Spleen (tissue), 11 donors: ENCODE measurements at regions not wholly inside any gene's neighbourhood (a gene's known extent, or its start where the extent isn't known, plus 50 kb on each side); places are given as distances from the start of the nearest gene placed in this dataset.

Experiments used
- DNase-seq: peaks from one replicate; pipeline ENCODE4 v3.0.0-alpha.2; 2020
- H3K27ac ChIP-seq, 8 donors: fragments of 200-600 bp; sonication (generic) in 7 of 8; 1 replicate in 4 of 8; 2 replicates in 4 of 8; pipeline versions ENCODE4 v1.5.0 to v1.8.0; 2016 to 2021; ENCODE audit warnings: inconsistent platforms in 4 of 8, mild to moderate bottlenecking in 4 of 8, moderate library complexity in 1 of 8
- H3K27me3 ChIP-seq, 7 donors: fragments of 200-600 bp; sonication (generic) in 6 of 7; replicated peaks in 1 of 7; 1 replicate in 4 of 7; 2 replicates in 3 of 7; pipeline versions ENCODE4 v1.5.0 to v1.8.0; 2016 to 2021; ENCODE audit warnings: inconsistent platforms in 3 of 7, mild to moderate bottlenecking in 1 of 7
- H3K36me3 ChIP-seq, 6 donors: fragments of 200-600 bp; sonication (generic) in 5 of 6; 1 replicate in 4 of 6; 2 replicates in 2 of 6; pipeline versions ENCODE4 v1.5.0 to v1.8.0; 2016 to 2021; ENCODE audit warnings: inconsistent platforms in 2 of 6
- H3K4me1 ChIP-seq, 6 donors: fragments of 200-600 bp; sonication (generic) in 5 of 6; 1 replicate in 3 of 6; 2 replicates in 3 of 6; pipeline versions ENCODE4 v1.5.0 to v1.8.0; 2016 to 2021; ENCODE audit warnings: inconsistent platforms in 3 of 6
- H3K4me3 ChIP-seq, 8 donors: fragments of 200-600 bp; sonication (generic) in 7 of 8; 1 replicate in 4 of 8; 2 replicates in 4 of 8; pipeline versions ENCODE4 v1.5.0 to v1.8.0; 2016 to 2021; ENCODE audit warnings: inconsistent platforms in 4 of 8, mild to moderate bottlenecking in 4 of 8, moderate library complexity in 2 of 8
- H3K9me3 ChIP-seq, 8 donors: fragments of 200-600 bp; sonication (generic) in 7 of 8; 1 replicate in 4 of 8; 2 replicates in 4 of 8; pipeline versions ENCODE4 v1.5.0 to v1.8.0; 2016 to 2021; ENCODE audit warnings: inconsistent platforms in 4 of 8
- CTCF ChIP-seq, 11 experiments: fragments of 200-600 bp in 7 of 11; fragments of 450-650 bp in 4 of 11; sonication (generic) in 4 of 11; IDR thresholded peaks in 8 of 11; conservative IDR thresholded peaks in 3 of 11; 1 replicate in 7 of 11; 2 replicates in 4 of 11; pipeline versions ENCODE4 v1.4.0 to v1.8.0; 2016 to 2021; ENCODE audit warnings: antibody characterized with exemption in 11 of 11, inconsistent platforms in 4 of 11, mild to moderate bottlenecking in 1 of 11
- POLR2A ChIP-seq, 3 donors: fragments of 450-650 bp; IDR thresholded peaks; one replicate each; pipeline ENCODE4 v1.5.1; 2017; ENCODE audit warnings: antibody characterized with exemption in 3 of 3, mild to moderate bottlenecking in 1 of 3
- POLR2AphosphoS5 ChIP-seq, 3 donors: sonication (generic); formaldehyde crosslinking; IDR thresholded peaks; one replicate each; pipeline ENCODE4 v1.5.1; 2017; ENCODE audit warnings: antibody characterized with exemption in 3 of 3
- WGBS, 5 donors: extraction: QIAGEN DNeasy Blood & Tissue Kit in 3 of 5; methylation state at CpG; one replicate each; pipeline versions ENCODE4 v1.1.5 to v1.1.7; 2013 to 2018; 5-methylcytosine and 5-hydroxymethylcytosine counted together
- intact Hi-C: fragments of 100-400 bp; cut with DNase I; formaldehyde crosslinking; loops from one replicate; pipeline ENCODE4 v1.15.0; 2023; ENCODE audit warnings: low total_unique reads
- donor health status: healthy with polysubstance abuse.
- donor health status: DM: no; HTN: no; CAD: no; lungs with moderate emphysema.
- donor health status: DM: no; HTN: no; CAD: no.
- donor health status: Bipolar disorder and iron deficiency.
- donor health status: healthy.
- donor health status: DM: no; HTN: no; CAD: no.
- donor health status: DM: yes; HTN: yes; CAD: no.

- H3K27ac ChIP-seq = no peak overlapping the region
- peaks cover 0 to 1% (median 0%) of the 10 kb centered on the region in 7 donors for H3K27me3 ChIP-seq
- no peak overlapping the region for H3K4me3 ChIP-seq
- no peaks in the 10 kb centered on the region for H3K36me3 ChIP-seq
- 90 to 93% (median 92%) methylated on average over 26 to 28 of the region's 28 CpGs for WGBS, 5 donors
- no peak for DNase-seq
- peaks cover 0 to 4% (median 0%) of the 10 kb centered on the region in 8 donors for H3K9me3 ChIP-seq
- H3K4me1 ChIP-seq = no peaks in the 10 kb centered on the region
- TF ChIP-seq CTCF (IDR thresholded peaks at IDR 0.05 in 8 of 11, conservative IDR thresholded peaks at IDR 0.05 in 3 of 11) (no peak), POLR2AphosphoS5 (IDR thresholded peaks at IDR 0.05) (no peak), POLR2A (IDR thresholded peaks at IDR 0.05) (no peak)
- intact Hi-C loops = no loop called here
Observed at GRCh38 chr16:88326611-88327485, 55.9 kb upstream of the ZNF469 start.

GRCh38 chr16:88327561-88328312 is 55.0 kb upstream of the ZNF469 start:
- intact Hi-C loops = no loop called here
- H3K4me3 ChIP-seq = no peak overlapping the region
- peaks cover 0 to 4% (median 0%) of the 10 kb centered on the region in 8 donors for H3K9me3 ChIP-seq
- TF ChIP-seq CTCF (IDR thresholded peaks at IDR 0.05 in 8 of 11, conservative IDR thresholded peaks at IDR 0.05 in 3 of 11) (no peak), POLR2AphosphoS5 (IDR thresholded peaks at IDR 0.05) (no peak), POLR2A (IDR thresholded peaks at IDR 0.05) (no peak)
- peaks cover 0 to 10% (median 0%) of the 10 kb centered on the region in 7 donors for H3K27me3 ChIP-seq
- peaks cover 0 to 3% (median 0%) of the 10 kb centered on the region in 6 donors for H3K4me1 ChIP-seq
- H3K27ac ChIP-seq = no peak overlapping the region
- no peak for DNase-seq
- no peaks in the 10 kb centered on the region for H3K36me3 ChIP-seq
- WGBS, 5 donors = 86 to 92% (median 91%) methylated on average over 33 to 36 of the region's 36 CpGs

- H3K9me3 ChIP-seq = peaks cover 0 to 4% (median 0%) of the 10 kb centered on the region in 8 donors
- no peaks in the 10 kb centered on the region for H3K36me3 ChIP-seq
- peaks cover 0 to 13% (median 0%) of the 10 kb centered on the region in 7 donors for H3K27me3 ChIP-seq
- no peak overlapping the region for H3K27ac ChIP-seq
- no peak for TF ChIP-seq POLR2A (IDR thresholded peaks at IDR 0.05)
- no peak for TF ChIP-seq POLR2AphosphoS5 (IDR thresholded peaks at IDR 0.05)
- TF ChIP-seq CTCF (IDR thresholded peaks at IDR 0.05 in 8 of 11, conservative IDR thresholded peaks at IDR 0.05 in 3 of 11) = no peak
- H3K4me1 ChIP-seq = peaks cover 0 to 5% (median 0%) of the 10 kb centered on the region in 6 donors
- DNase-seq = no peak
- intact Hi-C loops = no loop called here
- 87 to 92% (median 89%) methylated on average over 16 to 22 of the region's 22 CpGs for WGBS, 5 donors
- H3K4me3 ChIP-seq = no peak overlapping the region
Observed at GRCh38 chr16:88328313-88328980, 54.3 kb upstream of the ZNF469 start.
